Muscle of back (tissue), 3 donors: ENCODE measurements at regions not wholly inside any gene's neighbourhood (a gene's known extent, or its start where the extent isn't known, plus 50 kb on each side); places are given as distances from the start of the nearest gene placed in this dataset.
"Not testable (repeated sequence)": the region's sequence is repeated elsewhere in the genome, so short reads cannot be mapped to it uniquely, and the experiment has no call there.

Source experiments
- DNase-seq, 3 donors: peaks; one replicate each; pipeline versions ENCODE4 v3.0.0 to v3.0.0-alpha.2; 2013

GRCh38 chr11:57917632-57918031, 106.0 kb upstream of the OR9Q1 start:
- no peak for DNase-seq

GRCh38 chr11:57920971-57921370, 102.7 kb upstream of the OR9Q1 start:
- DNase-seq, result no peak

GRCh38 chr11:57932105-57932504, 91.6 kb upstream of the OR9Q1 start:
- no peak for DNase-seq

GRCh38 chr11:57935402-57936049, 88.2 kb upstream of the OR9Q1 start:
- no peak for DNase-seq

- no peak for DNase-seq
Observed at GRCh38 chr11:57936050-57936418, 87.6 kb upstream of the OR9Q1 start.

GRCh38 chr11:57937431-57937830, 86.2 kb upstream of the OR9Q1 start:
- DNase-seq, result no peak

GRCh38 chr11:57938351-57938750, 85.3 kb upstream of the OR9Q1 start:
- no peak for DNase-seq

GRCh38 chr11:57940044-57940756, 83.5 kb upstream of the OR9Q1 start:
- DNase-seq, result no peak

GRCh38 chr11:57941875-57942274, 81.8 kb upstream of the OR9Q1 start:
- DNase-seq, result no peak

GRCh38 chr11:57942808-57943207, 80.9 kb upstream of the OR9Q1 start:
- no peak for DNase-seq

GRCh38 chr11:57943766-57944165, 79.9 kb upstream of the OR9Q1 start:
- not testable (repeated sequence) for DNase-seq

- no peak for DNase-seq
Observed at GRCh38 chr11:57946628-57947027, 77.1 kb upstream of the OR9Q1 start.

- no peak for DNase-seq
Observed at GRCh38 chr11:57964660-57965059, 59.0 kb upstream of the OR9Q1 start.

GRCh38 chr11:57971272-57972012, 52.2 kb upstream of the OR9Q1 start:
- DNase-seq, result no peak

- no peak for DNase-seq
Observed at GRCh38 chr11:57972013-57972367, 51.7 kb upstream of the OR9Q1 start.
